OCI-LY7 (cell line): ENCODE measurements at regions not wholly inside any gene's neighbourhood (a gene's known extent, or its start where the extent isn't known, plus 50 kb on each side); places are given as distances from the start of the nearest gene placed in this dataset.

Source experiments
- CTCF ChIP-seq: fragments of 200-600 bp; sonication (generic); conservative IDR thresholded peaks from 2 replicates; pipeline ENCODE4 v1.5.1; 2014; ENCODE audit warnings: mild to moderate bottlenecking, antibody characterized with exemption, low read length, moderate library complexity, mixed read lengths
- EZH2phosphoT487 ChIP-seq: fragments of 200-600 bp; sonication (generic); IDR thresholded peaks from 2 replicates; pipeline ENCODE4 v1.6.1; 2018; ENCODE audit warnings: low read depth, borderline replicate concordance, mild to moderate bottlenecking, mixed run types, antibody characterized with exemption, low read length, moderate library complexity, mixed read lengths

- TF ChIP-seq CTCF (no peak), EZH2phosphoT487 (no peak)
Measured at GRCh38 chr2:181169503-181169902, 189.1 kb downstream of the UBE2E3 start.
